ENCODE measurements at regions not wholly inside any gene's neighbourhood (a gene's known extent, or its start where the extent isn't known, plus 50 kb on each side); places are given as distances from the start of the nearest gene placed in this dataset.

- TF ChIP-seq CTCF (IDR thresholded peaks at IDR 0.05) (no peak), POLR2A (IDR thresholded peaks at IDR 0.05; ENCODE audit: low read depth) (no peak)
Measured at GRCh38 chr1:199509456-199509855, 518.1 kb upstream of the NR5A2 start.
